ENCODE measurements at regions not wholly inside any gene's neighbourhood (a gene's known extent, or its start where the extent isn't known, plus 50 kb on each side); places are given as distances from the start of the nearest gene placed in this dataset.

DNA sequence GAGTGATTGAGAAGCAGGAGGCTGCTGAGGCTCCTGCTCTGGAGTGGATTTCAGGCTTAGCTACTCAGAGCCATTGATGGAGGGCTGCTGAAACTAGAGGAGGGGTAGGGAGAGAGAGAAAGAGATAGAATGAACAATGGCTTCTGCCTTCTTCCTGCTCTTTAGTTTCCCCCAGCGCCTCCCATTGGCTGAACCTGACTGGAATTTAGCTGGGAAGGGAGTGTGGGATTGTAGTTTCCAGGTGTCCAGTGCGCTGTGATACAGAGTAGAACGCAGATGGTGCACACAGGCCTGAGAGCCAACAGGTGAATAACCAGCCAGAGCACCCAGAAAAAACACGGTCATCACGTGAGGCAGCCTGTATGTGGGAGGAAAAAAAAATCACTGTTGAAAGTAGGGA is 140.1 kb downstream of the IL20RB start:
- TF ChIP-seq CTCF (IDR thresholded peaks at IDR 0.05 in 8 of 11, conservative IDR thresholded peaks at IDR 0.05 in 3 of 11) (no peak), POLR2AphosphoS5 (IDR thresholded peaks at IDR 0.05) (no peak)
